Lower leg skin (tissue), 4 donors: ENCODE measurements at regions not wholly inside any gene's neighbourhood (a gene's known extent, or its start where the extent isn't known, plus 50 kb on each side); places are given as distances from the start of the nearest gene placed in this dataset.

ENCODE experiments used
- DNase-seq, 2 donors: peaks; one replicate each; pipeline ENCODE4 v3.0.0-alpha.2; 2019; ENCODE audit warnings: low spot score in 2 of 2
- H3K4me3 ChIP-seq: fragments of 200-600 bp; sonication (generic); 2 replicates; pipeline ENCODE4 v1.5.1; 2017; ENCODE audit warnings: mild to moderate bottlenecking, low read depth; ENCODE audit not compliant: poor library complexity, severe bottlenecking
- CTCF ChIP-seq, 3 donors: fragments of 450-650 bp; IDR thresholded peaks; one replicate each; pipeline ENCODE4 v1.5.1; 2016; ENCODE audit warnings: antibody characterized with exemption in 3 of 3, mild to moderate bottlenecking in 3 of 3, moderate library complexity in 2 of 3
- POLR2A ChIP-seq, 2 donors: fragments of 450-650 bp; IDR thresholded peaks; one replicate each; pipeline ENCODE4 v1.6.1; 2016 to 2017; ENCODE audit warnings: antibody characterized with exemption in 2 of 2, mild to moderate bottlenecking in 1 of 2, moderate library complexity in 1 of 2
- WGBS, 2 donors: methylation state at CpG; one replicate each; pipeline ENCODE4 v1.1.5; 2018; 5-methylcytosine and 5-hydroxymethylcytosine counted together
- intact Hi-C: fragments of 100-400 bp; cut with DNase I; formaldehyde crosslinking; loops from one replicate; pipeline ENCODE4 v1.15.0; 2023; ENCODE audit warnings: low total_unique reads

- 57 to 79% methylated on average over 2 of the region's 2 CpGs for WGBS, 2 donors
- no peak overlapping the region for H3K4me3 ChIP-seq
- no peak for DNase-seq
- no peak for TF ChIP-seq CTCF (IDR thresholded peaks at IDR 0.05)
- intact Hi-C loops = no loop called here
Measured at GRCh38 chr5:21694567-21694966, 1158.6 kb downstream of the CDH12 start.

- no peak for TF ChIP-seq CTCF (IDR thresholded peaks at IDR 0.05)
- no peak for TF ChIP-seq POLR2A (IDR thresholded peaks at IDR 0.05)
- intact Hi-C loops = no loop called here
- H3K4me3 ChIP-seq = no peak overlapping the region
- DNase-seq = no peak
Measured at GRCh38 chr5:21693591-21693990, 1159.6 kb downstream of the CDH12 start.

- H3K4me3 ChIP-seq = no peak overlapping the region
- 28 to 35% methylated on average over 3 of the region's 3 CpGs for WGBS, 2 donors
- no peak for DNase-seq
- TF ChIP-seq CTCF (IDR thresholded peaks at IDR 0.05) (no peak), POLR2A (IDR thresholded peaks at IDR 0.05) (no peak)
- intact Hi-C loops = no loop called here
Measured at GRCh38 chr5:21689587-21689986, 1163.6 kb downstream of the CDH12 start.

- no peak for DNase-seq
- WGBS, 2 donors = 92 to 98% methylated on average over 1 of the region's 1 CpG
- no peak overlapping the region for H3K4me3 ChIP-seq
- intact Hi-C loops = no loop called here
- no peak for TF ChIP-seq CTCF (IDR thresholded peaks at IDR 0.05)
- no peak for TF ChIP-seq POLR2A (IDR thresholded peaks at IDR 0.05)
Measured at GRCh38 chr5:21688655-21689054, 1164.5 kb downstream of the CDH12 start.

- intact Hi-C loops = no loop called here
- TF ChIP-seq CTCF (IDR thresholded peaks at IDR 0.05) = no peak
- TF ChIP-seq POLR2A (IDR thresholded peaks at IDR 0.05) = no peak
- no peak for DNase-seq
- WGBS, 2 donors = 84 to 92% methylated on average over 5 of the region's 5 CpGs
- no peak overlapping the region for H3K4me3 ChIP-seq
Measured at GRCh38 chr5:21687621-21688020, 1165.5 kb downstream of the CDH12 start.

GRCh38 chr5:21686706-21687105 is 1166.4 kb downstream of the CDH12 start:
- 78 to 82% methylated on average over 4 of the region's 4 CpGs for WGBS, 2 donors
- TF ChIP-seq POLR2A (IDR thresholded peaks at IDR 0.05) (no peak), CTCF (IDR thresholded peaks at IDR 0.05) (no peak)
- intact Hi-C loops = no loop called here

More at GRCh38 chr5:21686706-21687105, 1166.4 kb downstream of the CDH12 start:
- DNase-seq = no peak
- no peak overlapping the region for H3K4me3 ChIP-seq
